ENCODE measurements at regions not wholly inside any gene's neighbourhood (a gene's known extent, or its start where the extent isn't known, plus 50 kb on each side); places are given as distances from the start of the nearest gene placed in this dataset.
"Not testable (repeated sequence)": the region's sequence is repeated elsewhere in the genome, so short reads cannot be mapped to it uniquely, and the experiment has no call there.

DNA sequence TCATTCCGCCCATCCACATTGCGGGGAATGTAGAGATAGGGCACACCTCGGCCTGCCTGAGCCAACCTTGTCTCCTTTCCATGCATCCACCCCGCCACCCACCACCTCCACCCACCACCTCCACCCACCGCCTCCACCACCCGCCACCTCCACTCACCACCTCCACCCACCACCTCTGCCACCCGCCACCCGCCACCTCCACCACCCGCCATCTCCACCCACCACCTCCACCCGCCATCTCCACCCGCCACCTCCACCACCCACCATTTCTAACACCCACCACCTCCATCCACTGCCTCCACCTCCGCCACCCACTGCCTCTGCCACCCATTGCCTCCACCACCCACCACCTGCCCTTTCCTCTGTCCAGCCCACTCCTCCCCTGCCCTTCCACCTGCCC is 78.4 kb downstream of the IGLL1 start:
- TF ChIP-seq CTCF (IDR thresholded peaks at IDR 0.05; ENCODE audit: low read depth, low read length) = no peak
- no peak overlapping the region for H3K4me3 ChIP-seq (ENCODE audit: low read depth, low read length)
- in situ Hi-C loops (cut with HindIII; ENCODE audit: low sequenced_read_pairs) = no loop called here
- DNase-seq (ENCODE audit: low read depth, low spot score) = no peak

- no peak for DNase-seq (ENCODE audit: low read depth, low spot score)
- in situ Hi-C loops (cut with HindIII; ENCODE audit: low sequenced_read_pairs) = no loop called here
- H3K4me3 ChIP-seq (ENCODE audit: low read depth, low read length) = no peak overlapping the region
- TF ChIP-seq CTCF (IDR thresholded peaks at IDR 0.05; ENCODE audit: low read depth, low read length) = no peak
Measured at GRCh38 chr22:23501261-23501619, 78.8 kb downstream of the IGLL1 start.

DNA sequence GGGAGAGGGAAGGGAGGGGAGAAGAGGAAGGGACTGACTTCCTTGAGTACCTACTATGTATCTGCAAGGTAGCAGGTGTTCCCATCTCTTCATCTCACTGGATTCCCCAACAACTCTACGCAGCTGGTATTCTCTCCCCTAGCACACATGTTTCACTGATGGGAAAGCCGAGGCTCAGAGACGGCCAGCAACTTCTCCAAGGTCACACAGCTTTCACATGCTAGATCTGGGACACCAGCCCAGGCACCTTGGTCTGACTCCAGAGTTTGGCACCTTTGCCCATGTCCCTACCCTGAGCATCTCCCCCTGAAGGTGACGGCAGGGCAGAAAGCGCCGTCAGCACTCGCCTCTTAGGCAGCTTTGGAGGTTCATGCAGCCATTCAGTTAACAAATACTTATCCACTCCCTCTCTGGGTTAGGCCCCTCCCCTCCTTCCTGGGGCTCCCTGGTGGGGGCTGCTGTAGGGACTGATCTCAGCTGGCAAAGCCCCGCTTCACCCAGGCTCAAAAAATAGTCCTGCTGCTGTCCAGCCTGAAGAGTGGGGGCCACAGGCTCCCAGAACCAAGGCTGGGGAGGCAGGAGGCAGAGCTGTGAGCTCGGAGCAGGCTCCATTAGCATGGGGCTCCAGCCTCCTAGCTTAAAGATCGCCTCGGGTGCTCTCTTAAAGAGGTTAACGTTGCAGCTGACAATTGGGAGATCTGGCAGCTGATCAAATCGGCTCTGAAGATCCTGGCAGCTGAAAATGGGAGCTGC is 79.4 kb downstream of the IGLL1 start:
- TF ChIP-seq CTCF (IDR thresholded peaks at IDR 0.05; ENCODE audit: low read depth, low read length) = no peak
- H3K4me3 ChIP-seq (ENCODE audit: low read depth, low read length) = no peak overlapping the region
- in situ Hi-C loops (cut with HindIII; ENCODE audit: low sequenced_read_pairs) = no loop called here
- no peak for DNase-seq (ENCODE audit: low read depth, low spot score)

DNA sequence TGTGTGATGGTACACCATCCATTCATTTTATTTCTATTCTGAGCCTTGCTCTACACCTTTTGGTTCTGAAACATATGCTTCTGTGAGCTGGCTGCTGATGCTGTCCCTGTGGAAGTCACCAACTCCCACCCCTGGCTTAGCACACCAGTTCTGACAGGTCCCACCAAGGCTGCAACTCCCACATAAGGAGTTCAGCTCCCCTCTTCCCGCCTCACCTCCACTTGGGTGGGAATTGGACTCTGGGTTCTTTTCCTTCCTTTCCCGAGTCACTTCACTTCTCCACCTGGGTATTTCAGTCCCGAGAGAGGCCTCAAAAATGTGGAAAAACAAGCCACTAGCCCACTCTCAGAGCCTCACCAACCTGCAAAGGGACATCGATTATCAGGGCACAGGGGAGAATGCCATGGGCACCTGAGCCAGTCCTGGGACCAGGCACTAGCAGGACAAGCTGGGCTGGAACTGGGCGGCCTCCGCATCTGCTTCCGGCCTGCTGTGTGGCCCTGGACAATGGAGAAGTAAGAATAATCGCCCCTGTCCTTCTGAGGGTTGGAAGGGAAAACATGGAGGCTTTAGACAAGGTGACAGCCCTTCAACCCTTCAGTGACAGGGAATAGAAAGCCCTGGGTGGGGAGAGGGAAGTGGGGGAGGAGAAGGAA is 80.1 kb downstream of the IGLL1 start:
- DNase-seq (ENCODE audit: low read depth, low spot score) = no peak
- no peak for TF ChIP-seq CTCF (IDR thresholded peaks at IDR 0.05; ENCODE audit: low read depth, low read length)
- in situ Hi-C loops (cut with HindIII; ENCODE audit: low sequenced_read_pairs) = no loop called here
- H3K4me3 ChIP-seq (ENCODE audit: low read depth, low read length) = no peak overlapping the region

DNA sequence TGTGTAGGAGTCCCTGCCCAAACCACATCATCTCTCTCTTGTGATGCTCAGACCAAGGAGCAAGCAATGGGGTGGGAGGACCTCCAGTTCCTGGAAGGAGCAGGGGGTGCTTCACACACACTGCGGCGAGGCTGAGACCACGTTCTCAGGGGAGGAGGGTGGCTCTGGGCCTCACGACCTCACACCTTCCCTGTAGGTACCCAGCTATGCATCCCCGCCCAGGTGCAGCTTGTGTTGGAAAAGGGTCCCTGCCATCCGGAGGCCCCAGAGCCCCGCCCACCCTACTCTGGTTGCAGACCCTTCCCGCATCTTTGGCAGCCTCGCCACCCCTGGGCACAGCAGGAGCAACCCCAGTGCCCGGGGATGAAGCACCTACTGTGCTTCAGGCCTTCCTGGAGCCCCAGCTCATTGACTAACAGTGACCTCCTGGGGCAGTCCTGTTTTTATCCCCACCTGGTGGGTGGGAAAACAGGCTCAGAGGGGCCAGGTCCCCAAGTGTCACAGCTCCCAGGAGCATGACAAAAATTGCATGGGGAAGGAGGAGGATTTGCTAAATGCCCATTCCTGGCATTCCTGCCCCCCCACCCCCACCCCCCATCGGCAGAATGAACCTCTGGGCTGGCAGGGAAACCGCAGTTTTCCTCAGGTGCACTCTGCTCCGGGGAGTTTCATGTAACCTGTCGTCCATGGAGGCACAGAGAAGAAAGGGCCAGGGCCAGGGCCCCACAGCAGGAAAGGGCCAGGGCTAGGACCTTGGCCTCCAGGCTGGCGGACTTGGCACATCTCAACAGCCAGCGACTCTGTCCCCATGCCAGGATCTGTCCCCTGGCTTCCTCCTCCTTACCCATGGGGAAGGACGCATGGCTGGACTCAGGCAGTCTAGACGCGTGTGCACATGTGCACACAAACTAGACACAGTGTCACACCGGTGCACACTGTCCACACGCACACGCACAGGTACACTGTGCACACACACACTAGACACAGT is 81.0 kb downstream of the IGLL1 start:
- in situ Hi-C loops (cut with HindIII; ENCODE audit: low sequenced_read_pairs) = no loop called here
- no peak for DNase-seq (ENCODE audit: low read depth, low spot score)
- TF ChIP-seq CTCF (IDR thresholded peaks at IDR 0.05; ENCODE audit: low read depth, low read length) = no peak
- no peak overlapping the region for H3K4me3 ChIP-seq (ENCODE audit: low read depth, low read length)

DNA sequence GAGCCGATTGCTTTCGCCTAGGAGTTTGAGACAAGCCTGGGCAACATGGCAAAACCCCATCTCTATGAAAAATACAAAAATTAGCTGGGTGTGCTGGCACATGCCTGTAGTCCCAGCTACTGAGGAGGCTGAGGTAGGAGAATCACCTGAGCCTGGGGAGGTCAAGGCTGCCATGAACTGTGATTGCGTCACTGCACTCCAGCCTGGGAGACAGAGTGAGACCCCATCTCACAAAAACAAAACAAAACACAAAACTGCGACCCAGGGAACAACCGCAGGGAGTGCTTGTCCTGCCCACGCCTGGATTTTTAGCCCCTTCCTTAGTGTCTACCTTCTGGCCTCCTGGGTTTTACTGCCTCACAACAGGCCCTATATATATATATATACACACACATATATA is 82.2 kb downstream of the IGLL1 start:
- in situ Hi-C loops (cut with HindIII; ENCODE audit: low sequenced_read_pairs); H3K4me3 ChIP-seq (ENCODE audit: low read depth, low read length); DNase-seq (ENCODE audit: low read depth, low spot score): not testable (repeated sequence)
